ENCODE measurements at regions not wholly inside any gene's neighbourhood (a gene's known extent, or its start where the extent isn't known, plus 50 kb on each side); places are given as distances from the start of the nearest gene placed in this dataset.
"Not testable (repeated sequence)": the region's sequence is repeated elsewhere in the genome, so short reads cannot be mapped to it uniquely, and the experiment has no call there.

DNA sequence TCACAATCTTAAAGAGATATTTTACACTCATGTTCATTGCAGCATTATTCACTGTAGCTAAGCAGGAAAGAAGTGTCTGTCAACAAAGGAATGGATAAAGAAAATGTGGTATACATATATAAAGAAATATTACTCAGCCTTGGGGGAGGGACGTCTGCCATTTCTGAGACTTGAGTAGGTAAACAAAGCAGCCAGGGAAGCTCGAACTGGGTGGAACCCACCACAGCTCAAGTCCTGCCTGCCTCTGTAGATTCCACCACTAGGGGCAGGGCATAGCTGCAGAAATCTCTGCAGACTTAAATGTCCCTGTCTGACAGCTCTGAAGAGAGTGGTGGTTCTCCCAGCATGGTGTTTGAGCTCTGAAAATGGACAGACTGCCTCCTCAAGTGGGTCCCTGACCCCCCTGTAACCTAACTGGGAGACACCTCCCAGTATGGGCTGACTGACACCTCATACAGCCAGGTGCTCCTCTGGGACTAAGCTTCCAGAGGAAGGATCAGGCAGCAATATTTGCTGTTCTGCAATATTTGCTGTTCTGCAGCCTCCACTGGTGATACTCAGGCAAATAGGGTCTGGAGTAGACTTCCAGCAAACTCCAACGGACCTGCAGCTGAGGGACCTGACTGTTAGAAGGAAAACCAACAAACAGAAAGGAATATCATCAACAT, 183.3 kb upstream of the SSTR4 start:
- DNase-seq (ENCODE audit: low read depth) = not testable (repeated sequence)

DNA sequence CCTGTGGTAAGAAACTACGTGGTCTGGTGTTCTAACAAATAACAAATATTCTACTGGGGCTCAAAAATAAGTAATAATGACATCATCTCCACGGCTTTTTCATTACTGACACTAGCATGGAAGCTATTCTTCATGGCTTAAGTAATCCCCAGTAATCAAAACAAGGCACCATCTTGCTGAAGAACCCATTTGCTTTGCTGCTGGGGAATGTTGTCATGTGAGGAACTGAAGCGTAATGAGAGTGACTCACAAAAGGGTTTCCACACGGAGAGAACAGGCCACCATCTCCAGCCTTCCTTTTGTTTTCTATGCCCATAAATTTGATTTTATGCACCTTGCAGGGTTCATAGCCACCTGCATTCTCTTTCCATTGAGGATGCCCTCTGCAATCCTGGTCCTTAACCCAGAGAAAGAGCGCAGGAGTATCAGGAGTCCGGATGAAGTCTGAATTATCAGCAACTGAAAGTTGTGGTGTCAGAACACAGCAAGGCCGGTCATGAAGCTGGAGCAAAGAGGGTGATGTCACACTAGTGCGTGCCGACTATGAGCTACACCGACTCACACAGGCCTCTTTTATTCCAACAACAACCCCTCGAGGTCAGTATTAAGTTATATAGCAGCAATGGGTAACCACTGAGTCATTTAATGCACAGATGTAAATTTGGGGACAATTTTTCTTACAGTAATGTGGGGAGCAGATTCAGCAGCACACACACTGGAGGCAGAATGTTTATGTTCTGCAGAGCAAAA, 173.7 kb upstream of the SSTR4 start:
- DNase-seq (ENCODE audit: low read depth) = peak; percentile 22

DNA sequence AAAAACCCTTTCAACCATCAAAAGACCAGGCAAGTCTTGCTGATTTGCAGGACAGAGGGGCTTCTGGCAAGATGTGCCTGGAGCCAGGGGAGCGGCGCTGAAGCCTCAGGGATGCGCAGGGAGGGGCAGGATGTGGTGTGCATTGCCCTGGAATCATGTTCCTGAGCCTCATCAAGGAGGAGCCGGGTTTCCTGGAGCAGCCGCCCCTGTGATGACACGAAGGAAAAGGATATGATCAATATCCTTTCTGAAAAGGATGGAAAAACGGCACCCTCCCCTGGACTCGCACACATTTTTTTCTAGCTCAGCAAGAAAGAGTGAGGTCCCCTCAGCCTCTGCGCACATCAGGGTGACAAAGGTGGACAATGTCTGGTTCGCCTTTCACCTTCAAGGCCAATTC, 173.1 kb upstream of the SSTR4 start:
- no peak for DNase-seq (ENCODE audit: low read depth)

DNA sequence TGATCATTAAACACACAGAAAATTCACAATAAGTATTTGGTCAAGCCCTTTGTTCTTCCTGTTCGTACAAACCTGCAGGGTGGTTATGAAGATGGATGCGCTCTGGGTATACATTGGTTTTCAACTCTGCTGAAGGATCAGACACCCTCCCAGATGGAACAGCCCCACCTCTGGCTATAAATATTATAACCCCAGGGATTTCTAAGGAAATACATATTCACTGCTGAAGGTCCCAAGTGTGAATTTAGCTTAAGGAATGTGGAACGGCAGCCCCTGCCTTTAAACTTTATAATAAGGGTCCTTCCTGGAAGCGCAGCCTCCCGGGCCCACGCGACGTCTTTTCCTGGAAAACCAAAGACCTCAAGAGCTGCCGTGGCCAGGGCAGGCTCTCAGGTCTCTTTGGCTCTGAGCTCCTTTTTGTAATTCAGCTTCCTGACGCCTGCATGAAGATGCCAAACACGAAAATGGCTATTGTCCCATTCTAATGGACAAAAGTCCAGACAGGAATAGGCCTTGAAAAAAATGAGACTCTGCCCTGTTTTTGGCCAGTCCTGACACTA, 172.4 kb upstream of the SSTR4 start:
- no peak for DNase-seq (ENCODE audit: low read depth)

DNA sequence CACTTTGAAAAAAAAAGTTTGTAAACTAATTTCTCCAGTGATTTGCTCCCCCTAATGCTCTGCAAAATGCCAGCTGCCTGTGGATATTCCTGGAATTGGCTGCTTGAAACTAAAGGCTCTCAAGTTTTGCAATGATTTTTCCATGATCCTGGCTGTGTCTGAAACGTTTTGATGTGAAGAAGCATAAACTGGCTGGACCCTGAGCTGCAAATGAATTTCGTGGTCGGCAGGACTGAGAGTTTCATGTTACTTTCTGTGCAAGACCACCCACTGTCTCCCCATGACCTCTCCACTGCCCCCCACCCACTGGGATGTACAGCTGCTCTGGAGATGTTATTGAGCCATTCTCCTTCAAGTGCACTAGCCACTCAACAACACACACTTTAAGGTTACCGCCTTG, 171.3 kb upstream of the SSTR4 start:
- DNase-seq (ENCODE audit: low read depth) = no peak

DNA sequence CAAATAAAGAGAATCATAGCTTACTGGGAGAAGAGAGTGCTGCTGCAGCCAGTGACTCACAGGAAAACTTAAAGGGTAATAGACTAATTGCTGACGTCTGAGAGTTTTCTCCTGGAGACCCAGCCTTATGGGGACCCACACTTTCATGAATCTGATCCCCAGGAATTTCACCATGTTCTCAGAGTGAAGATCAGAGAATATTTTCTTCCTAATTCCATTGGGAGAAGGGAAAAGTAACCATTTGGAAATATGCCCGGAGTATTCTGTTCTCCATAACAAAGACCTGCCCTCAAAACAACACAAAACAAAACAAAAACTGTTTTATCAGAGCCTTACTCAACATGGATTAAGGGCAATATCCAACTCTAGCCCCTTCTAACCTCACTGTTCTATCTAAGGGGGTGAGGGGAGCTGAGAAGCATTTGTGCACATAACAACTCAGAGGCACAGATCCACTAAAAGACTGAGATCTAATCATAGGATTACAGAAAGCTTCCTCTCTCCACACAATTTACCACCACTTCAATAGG, 168.2 kb upstream of the SSTR4 start:
- DNase-seq (ENCODE audit: low read depth) = no peak

DNA sequence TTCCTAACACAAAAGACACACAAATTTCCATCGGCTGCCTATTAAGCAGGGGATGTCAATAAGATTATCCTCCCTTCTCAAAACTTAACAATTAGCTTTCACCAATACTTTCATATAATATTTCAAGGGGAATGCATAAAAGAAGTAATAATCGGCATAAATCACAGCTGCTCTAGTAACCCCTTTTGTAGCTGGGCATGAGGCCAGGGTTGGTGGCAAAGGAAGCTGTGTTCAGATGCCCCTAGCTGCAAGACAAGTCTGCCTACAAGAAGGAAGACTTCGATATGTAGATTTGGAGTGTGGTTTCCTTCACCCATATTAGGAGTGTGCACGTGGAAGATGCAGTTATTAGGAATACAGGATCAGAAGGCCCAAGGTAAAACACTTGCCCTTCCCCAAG, 156.9 kb upstream of the SSTR4 start:
- no peak for DNase-seq (ENCODE audit: low read depth)

DNA sequence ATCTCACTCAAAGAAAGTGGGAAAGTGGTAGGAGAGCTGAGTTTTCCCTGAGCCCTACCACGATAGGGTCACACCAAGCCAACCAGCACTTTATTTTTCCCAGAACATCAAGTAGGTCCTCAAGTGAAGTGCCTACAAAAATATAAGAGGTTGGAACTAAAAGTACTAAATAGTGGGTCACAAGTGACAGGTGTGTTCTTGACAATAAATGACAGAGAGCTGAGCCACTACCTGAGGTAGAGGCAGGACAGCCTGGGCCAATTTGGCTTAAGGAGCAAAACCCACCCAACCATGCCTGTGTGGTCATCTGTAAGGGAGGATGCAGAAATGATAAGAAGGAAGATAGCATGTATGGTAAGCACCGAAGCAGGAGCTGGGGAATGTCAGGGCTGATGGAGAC, 154.8 kb upstream of the SSTR4 start:
- DNase-seq (ENCODE audit: low read depth) = no peak

DNA sequence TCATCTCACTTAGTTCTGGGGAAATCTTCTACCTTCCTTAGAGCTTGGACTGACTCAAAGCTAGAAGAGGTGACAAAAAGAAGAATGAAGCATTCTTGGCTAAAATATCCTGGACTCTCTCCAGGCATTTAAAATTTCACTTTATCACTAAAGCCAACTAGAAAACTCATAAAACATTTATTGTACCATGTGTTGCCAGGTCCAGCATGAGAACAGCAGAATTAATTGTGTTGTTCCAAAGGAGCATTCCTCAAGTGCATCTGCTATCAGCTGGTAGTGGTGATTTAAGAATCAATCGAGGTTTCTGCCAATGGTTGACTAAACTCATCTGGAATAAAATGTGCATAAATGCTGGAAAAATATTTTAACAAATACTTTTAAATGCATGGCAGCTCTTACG, 147.3 kb upstream of the SSTR4 start:
- DNase-seq (ENCODE audit: low read depth) = no peak

DNA sequence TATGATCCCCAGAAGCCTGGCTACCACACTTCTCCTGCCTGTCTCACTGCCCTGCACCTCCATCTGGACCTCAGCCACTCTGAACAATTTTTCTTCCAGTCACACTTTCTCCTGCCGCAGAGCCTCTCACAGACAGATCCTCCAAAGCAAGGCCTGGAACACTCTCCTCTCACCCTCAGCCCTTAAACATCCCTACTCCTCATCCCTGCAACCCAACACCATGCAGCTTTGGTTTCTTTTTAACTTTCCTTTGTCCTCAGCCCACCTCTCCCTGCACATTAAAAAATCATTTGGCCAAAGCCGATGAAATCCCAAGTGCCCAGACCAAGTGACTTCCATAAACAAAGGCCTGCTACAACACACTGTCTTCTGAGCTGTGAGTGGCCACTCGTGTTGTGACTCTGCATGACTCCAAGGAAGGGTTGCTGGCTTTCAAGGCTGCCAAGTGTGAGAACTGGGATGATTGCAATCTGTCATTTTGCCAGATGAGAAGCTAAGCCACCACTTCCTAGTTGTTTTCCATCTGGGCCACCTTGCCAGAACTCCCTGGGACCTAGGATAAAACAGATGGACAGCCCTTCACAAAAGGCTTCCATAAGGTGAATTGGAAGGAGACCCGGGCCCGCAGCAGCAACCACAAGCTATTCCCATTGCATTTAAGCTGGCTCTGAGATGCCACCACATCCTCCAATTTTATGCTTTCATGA, 144.4 kb upstream of the SSTR4 start:
- DNase-seq (ENCODE audit: low read depth) = no peak

DNA sequence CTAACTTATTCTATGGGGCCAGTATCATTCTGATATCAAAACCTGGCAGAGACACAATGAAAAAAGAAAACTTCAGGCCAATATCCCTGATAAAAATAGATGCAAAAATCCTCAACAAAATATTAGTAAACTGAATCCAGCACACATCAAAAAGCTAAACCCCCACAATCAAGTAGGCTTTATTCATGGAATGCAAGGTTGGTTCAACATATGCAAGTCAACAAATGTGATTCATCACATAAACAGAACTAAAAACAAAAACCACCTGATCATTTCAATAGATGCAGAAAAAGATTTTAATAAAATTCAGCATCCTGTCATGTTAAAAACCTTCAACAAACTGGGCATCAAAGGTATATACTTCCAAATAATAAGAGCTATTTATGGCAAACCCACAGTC, 133.9 kb upstream of the SSTR4 start:
- DNase-seq (ENCODE audit: low read depth) = no peak

DNA sequence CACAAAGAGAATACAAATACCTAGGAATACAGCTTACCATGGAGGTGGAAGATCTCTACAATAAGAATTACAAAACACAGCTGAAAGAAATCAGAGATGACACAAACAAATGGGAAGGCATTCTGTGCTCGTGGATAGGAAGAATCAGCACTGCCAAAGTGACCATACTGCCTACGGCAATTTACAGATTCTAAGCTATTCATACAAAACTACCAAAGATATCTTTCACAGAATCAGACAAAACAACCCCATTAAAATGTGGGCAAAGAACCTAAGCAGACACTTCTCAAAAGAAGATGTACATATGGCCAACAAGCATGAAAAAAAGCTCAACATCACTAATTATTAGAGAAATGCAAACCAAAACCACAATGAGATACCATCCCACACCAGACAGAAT, 133.2 kb upstream of the SSTR4 start:
- DNase-seq (ENCODE audit: low read depth) = no peak

DNA sequence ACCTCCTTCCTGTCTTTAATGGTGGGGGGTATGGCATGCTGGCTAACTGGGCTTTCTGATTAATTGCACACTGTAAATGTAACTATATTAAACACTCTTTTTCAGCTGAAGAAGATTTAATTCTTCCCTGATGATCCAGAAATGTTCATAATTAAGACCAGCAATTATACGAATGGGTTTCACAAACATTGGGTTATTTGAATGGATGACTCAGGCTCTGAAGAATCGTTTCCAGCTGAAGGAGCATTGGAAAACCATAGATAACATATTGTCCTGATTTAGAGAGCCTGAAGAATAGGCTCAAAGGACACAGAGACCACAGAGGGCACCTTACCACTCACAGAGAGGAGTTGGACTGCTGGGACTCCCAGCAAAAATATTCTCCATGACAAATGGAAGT, 130.7 kb upstream of the SSTR4 start:
- DNase-seq (ENCODE audit: low read depth) = no peak

DNA sequence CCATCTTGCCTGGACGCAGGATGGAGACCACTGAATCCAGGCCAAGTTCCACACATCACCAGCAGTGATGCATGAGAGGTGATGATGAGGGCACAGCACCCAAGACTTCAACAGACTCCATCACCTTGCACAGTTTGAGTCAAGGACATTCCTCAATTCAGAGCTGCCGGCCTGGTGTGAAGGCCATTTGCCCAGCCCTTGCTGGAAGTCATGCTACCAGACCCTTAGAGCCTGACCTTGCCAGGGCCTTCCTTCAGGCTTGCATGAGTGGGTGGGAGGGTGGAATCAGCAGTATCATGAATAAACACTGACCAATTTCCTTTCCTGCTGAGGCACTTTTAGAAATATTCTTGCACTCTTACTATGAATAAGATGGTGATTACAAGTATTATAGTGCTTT, 130.2 kb upstream of the SSTR4 start:
- no peak for DNase-seq (ENCODE audit: low read depth)

DNA sequence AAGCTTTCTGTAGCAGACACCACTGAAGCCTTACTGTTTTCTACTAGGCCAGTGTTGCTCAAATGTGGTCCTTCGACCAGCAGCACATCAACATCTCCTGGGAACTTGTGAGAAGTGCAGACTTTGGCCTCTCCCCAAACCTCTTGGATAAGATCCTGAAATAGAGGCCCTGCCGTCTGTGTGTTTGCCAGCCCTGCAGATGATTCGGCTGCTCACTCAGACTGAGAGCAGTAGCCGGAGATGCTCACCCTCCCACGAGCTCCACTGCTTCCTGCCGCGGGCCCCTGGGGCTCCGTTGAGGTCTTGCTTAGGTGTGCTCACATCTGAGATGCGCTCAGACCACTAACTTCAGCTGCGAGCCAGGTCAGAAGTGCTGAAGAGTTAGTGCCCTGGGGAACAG, 129.5 kb upstream of the SSTR4 start:
- no peak for DNase-seq (ENCODE audit: low read depth)

DNA sequence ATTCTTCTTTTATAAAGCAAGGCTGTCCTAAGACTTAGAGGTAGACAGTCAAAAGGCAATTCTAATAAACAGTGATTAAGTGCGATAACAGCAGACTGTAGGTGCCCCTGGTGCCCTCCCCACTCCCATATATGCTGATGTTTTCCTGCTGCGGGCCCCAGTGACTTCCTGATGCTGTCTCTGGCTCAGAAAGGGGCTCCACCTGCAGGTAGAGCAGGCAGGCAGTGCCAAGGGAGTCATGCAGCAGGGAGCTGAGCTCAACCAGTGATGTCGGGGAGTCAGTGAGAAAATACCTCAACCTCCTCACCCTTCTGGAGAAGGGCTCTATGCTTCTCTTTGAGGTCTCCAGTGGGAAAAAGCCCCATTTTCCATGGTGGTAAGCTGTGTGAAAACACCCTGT, 126.7 kb upstream of the SSTR4 start:
- no peak for DNase-seq (ENCODE audit: low read depth)

DNA sequence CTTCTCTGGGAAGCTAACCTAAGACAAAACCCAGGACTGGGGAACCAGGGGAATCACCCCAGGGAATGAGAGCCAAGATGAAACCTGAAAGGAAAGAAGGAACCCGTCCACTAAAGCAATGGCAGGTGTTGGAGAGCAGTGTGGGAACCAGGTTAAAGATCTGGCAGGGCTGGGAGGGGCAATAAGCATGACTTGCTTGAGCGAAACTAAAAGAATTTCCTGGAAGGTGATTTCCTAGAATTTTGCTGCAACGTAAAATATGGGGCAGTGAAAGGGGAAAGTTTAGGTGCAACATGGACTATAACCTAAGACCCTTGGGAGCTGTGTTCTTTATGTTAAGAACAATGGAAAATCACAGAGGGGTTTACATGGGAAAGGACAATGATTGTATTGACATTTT, 126.2 kb upstream of the SSTR4 start:
- no peak for DNase-seq (ENCODE audit: low read depth)

DNA sequence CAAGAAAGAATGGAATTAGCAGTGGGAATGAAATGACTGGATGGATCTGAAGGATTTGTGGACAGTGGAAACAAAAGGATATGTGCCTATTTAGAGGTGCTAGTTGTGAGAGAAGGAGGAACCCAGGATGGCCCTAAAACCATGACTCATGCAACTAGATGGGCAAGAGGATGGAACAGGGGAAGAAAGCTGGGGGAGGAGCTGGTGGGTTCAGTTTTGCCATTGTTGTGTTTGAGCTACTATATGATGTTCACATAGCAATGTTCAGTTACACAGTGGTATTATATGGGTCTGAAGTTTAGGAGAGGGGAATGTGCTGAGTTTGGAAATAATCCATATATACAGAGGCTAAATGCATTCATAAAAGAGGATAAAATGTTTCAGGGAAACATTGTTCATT, 125.7 kb upstream of the SSTR4 start:
- no peak for DNase-seq (ENCODE audit: low read depth)

DNA sequence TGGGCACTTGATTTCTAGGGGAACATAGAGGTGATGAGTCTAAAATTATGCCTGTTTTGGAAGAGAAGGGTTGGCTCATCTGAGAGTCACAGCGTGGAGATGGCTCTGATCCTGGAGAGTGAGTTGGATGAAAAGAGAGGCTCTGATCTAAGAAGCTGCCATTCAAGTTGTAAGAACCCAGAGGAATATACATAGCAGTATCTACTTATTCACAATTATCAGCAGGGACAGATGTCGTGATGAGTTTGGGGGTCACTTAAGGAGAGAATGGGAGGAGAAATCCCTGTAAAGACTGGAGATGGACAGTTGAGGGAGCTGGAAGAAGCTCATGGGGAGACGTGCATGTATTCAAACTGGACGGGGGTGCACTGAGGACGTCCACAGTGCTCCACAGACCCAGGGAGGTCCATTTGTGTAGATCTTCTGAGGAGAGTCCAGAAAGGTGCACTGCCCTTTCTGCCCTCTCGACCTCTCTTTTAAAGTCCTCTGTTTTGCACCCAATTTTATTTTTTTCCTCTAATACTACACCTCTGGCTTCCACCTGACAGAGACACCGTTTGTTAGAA, 124.7 kb upstream of the SSTR4 start:
- no peak for DNase-seq (ENCODE audit: low read depth)

DNA sequence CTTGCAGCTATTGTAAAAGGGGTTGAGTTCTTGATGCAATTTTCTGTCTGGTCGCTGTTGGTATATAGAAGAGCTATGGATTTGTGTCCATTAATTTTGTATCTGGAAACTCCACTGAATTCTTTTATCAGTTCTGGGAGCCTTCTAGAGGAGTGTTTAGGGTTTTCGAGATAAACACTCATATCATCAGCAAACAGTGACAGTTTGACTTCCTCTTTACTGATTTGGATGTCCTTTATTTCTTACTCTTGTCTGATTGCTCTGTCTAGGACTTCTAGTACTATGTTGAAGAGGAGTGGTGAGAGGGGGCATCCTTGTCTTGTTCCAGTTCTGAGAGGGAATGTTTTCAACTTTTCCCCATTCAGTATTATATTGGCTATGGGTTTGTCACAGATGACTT, 120.8 kb upstream of the SSTR4 start:
- no peak for DNase-seq (ENCODE audit: low read depth)

DNA sequence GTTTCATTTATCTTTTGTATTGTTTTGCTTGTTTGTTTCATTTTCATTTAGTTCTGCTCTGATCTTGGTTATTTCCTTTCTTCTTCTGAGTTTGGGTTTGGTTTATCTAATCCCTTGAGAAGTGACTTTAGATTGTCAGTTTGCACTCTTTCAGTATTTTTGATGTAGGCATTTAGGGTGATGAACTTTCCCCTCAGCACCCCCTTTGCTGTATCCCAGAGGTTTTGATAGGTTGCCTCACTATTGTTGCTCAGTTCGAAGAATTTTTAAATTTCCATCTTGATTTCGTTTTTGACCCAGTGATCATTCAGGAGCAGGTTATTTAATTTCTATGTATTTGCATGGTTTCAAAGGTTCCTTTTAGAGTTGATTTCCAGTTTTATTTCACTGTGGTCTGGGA, 119.6 kb upstream of the SSTR4 start:
- DNase-seq (ENCODE audit: low read depth) = no peak

DNA sequence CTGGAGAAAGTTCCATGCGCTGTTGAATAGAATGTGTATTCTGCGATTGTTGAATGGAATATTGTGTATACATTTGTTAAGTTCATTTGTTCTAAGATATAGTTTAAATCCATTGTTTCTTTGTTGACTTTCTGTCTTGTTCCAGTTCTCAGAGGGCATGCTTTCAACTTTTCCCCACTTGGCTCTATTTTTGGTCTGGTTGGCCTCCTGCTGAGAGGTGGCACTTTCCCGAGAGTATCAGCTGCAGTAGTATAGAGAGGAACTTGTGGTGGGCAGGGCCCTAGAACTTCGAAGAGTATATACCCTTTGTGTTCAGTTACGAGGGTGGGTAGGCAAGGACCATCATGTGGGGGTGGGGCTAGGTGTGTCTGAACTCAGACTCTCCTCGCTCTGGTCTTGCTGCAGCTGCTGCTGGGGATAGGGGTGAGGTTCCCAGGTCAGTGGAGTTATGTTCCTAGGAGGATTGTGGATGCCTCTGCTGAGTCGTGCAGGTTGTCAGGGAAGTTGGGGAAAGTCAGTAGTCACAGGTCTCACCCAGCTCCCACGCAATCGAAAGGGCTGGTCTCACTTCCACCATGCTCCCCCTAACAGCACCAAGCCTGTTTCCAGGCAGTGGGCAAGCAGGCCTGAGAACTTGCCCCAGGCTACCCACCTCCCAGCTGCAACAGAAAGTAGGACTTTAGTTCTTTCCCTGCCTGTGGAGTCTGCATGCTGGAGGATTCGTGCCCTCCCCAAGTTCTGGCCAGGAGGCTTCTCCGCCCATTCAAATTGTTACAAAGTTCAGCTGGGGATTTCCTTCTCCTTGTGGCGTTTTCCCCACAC, 118.9 kb upstream of the SSTR4 start:
- DNase-seq (ENCODE audit: low read depth) = no peak

All from HS-27A (cell line).